Gastrocnemius medialis (tissue), 4 donors: ENCODE measurements at regions not wholly inside any gene's neighbourhood (a gene's known extent, or its start where the extent isn't known, plus 50 kb on each side); places are given as distances from the start of the nearest gene placed in this dataset.

Experiments used
- CTCF ChIP-seq, 5 experiments: fragments of 450-650 bp in 3 of 5; fragments of 200-600 bp in 2 of 5; sonication (generic) in 2 of 5; IDR thresholded peaks in 4 of 5; conservative IDR thresholded peaks in 1 of 5; 1 replicate in 4 of 5; 2 replicates in 1 of 5; pipeline ENCODE4 v1.5.1; 2016 to 2019; ENCODE audit warnings: antibody characterized with exemption in 5 of 5, mild to moderate bottlenecking in 3 of 5, moderate library complexity in 3 of 5
- POLR2A ChIP-seq, 2 donors: fragments of 450-650 bp; IDR thresholded peaks; one replicate each; pipeline ENCODE4 v1.6.1; 2017; ENCODE audit warnings: antibody characterized with exemption in 2 of 2, mild to moderate bottlenecking in 2 of 2, moderate library complexity in 2 of 2

GRCh38 chr14:96747006-96747405 lies 50.2 kb upstream of the VRK1 start:
- TF ChIP-seq CTCF (IDR thresholded peaks at IDR 0.05 in 4 of 5, conservative IDR thresholded peaks at IDR 0.05 in 1 of 5), result no peak
- TF ChIP-seq POLR2A (IDR thresholded peaks at IDR 0.05), result no peak
